AG04449 (cell line): ENCODE measurements at regions not wholly inside any gene's neighbourhood (a gene's known extent, or its start where the extent isn't known, plus 50 kb on each side); places are given as distances from the start of the nearest gene placed in this dataset.

Source experiments
- CTCF ChIA-PET: fragments of 350-600 bp; formaldehyde crosslinking; extraction: SDS; loops from one replicate; lab custom pipeline; 2021; ENCODE audit warnings: antibody characterized with exemption; lab: Yijun Ruan, JAX
- POLR2A ChIA-PET: fragments of 400-600, 350-600 bp; formaldehyde crosslinking; extraction: SDS; loops from one replicate; lab custom pipeline; 2020; ENCODE audit warnings: antibody characterized with exemption, inconsistent platforms; lab: Yijun Ruan, JAX
- DNase-seq: peaks from one replicate; pipeline ENCODE4 v3.0.0-alpha.2; 2010; ENCODE audit warnings: low read depth, low spot score
- H3K4me3 ChIP-seq: 2 replicates; pipeline ENCODE4 v1.5.1; 2011; ENCODE audit warnings: low read depth, mild to moderate bottlenecking, control low read depth, low read length
- CTCF ChIP-seq: IDR thresholded peaks from one replicate; pipeline ENCODE4 v1.5.1; 2011; ENCODE audit warnings: mild to moderate bottlenecking, moderate library complexity, low read length, control low read depth, inconsistent platforms; ENCODE audit not compliant: insufficient read depth; ENCODE audit errors: missing control alignments

- POLR2A ChIA-PET, result no interaction called here
- no peak for DNase-seq
- CTCF ChIA-PET, result no interaction called here
- TF ChIP-seq CTCF, result no peak
- no peak overlapping the region for H3K4me3 ChIP-seq
Measured at GRCh38 chr4:171588051-171588545, 225.1 kb upstream of the GALNTL6 start.

- POLR2A ChIA-PET, result no interaction called here
- CTCF ChIA-PET, result no interaction called here
- no peak for TF ChIP-seq CTCF
- DNase-seq, result no peak
- no peak overlapping the region for H3K4me3 ChIP-seq
Measured at GRCh38 chr4:171583790-171584189, 229.4 kb upstream of the GALNTL6 start.

- ChIA-PET CTCF (no interaction called here), POLR2A (no interaction called here)
- DNase-seq, result no peak
- TF ChIP-seq CTCF, result no peak
- H3K4me3 ChIP-seq, result no peak overlapping the region
Measured at GRCh38 chr4:171582961-171583581, 230.1 kb upstream of the GALNTL6 start.

GRCh38 chr4:171573181-171573580, 240.0 kb upstream of the GALNTL6 start:
- no peak overlapping the region for H3K4me3 ChIP-seq
- DNase-seq, result no peak
- POLR2A ChIA-PET, result no interaction called here
- no peak for TF ChIP-seq CTCF
- CTCF ChIA-PET, result no interaction called here

- no peak for DNase-seq
- POLR2A ChIA-PET, result no interaction called here
- H3K4me3 ChIP-seq, result no peak overlapping the region
- CTCF ChIA-PET, result no interaction called here
- no peak for TF ChIP-seq CTCF
Measured at GRCh38 chr4:171565130-171565788, 247.9 kb upstream of the GALNTL6 start.

GRCh38 chr4:171561419-171561818, 251.8 kb upstream of the GALNTL6 start:
- CTCF ChIA-PET, result no interaction called here
- TF ChIP-seq CTCF, result no peak
- no peak for DNase-seq
- no peak overlapping the region for H3K4me3 ChIP-seq
- POLR2A ChIA-PET, result no interaction called here
